ENCODE measurements at regions not wholly inside any gene's neighbourhood (a gene's known extent, or its start where the extent isn't known, plus 50 kb on each side); places are given as distances from the start of the nearest gene placed in this dataset.
"Not testable (repeated sequence)": the region's sequence is repeated elsewhere in the genome, so short reads cannot be mapped to it uniquely, and the experiment has no call there.

DNA sequence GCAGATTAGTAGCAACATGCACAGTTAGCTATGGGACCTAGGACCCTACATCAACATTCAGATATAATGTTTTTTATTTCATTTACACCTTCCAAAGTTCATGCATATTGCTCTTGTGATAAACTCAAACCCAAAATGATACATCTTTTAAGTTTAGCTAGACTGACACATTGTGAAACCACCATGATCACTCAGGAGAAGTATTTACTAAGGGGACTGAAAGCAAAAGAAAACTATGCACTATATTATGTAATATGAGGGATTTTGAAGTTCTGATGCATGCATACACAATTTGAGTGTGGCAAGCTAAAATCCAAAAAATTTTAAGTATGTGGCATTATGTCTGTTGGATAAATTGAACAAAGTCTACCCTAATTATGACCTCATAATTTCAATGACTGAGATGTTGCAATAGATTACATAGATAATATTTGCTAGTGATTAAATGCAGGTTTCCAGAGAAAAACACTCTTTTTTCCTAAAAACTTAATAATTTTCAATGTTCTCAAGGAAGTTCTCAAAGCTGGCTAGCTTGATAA is 914.8 kb upstream of the GRIA3 start:
- Histone ChIP-seq H3K9me3 (ENCODE audit: low read depth) (no peaks in the 10 kb centered on the region), H3K27ac (no peak overlapping the region), H3K4me3 (no peak overlapping the region), H3K27me3 (no peaks in the 10 kb centered on the region), H3K4me1 (ENCODE audit: low read depth) (no peaks in the 10 kb centered on the region), H3K36me3 (no peaks in the 10 kb centered on the region)
- no peak for DNase-seq (ENCODE audit: low read depth in 1 of 2, low spot score in 1 of 2)
- TF ChIP-seq CTCF (IDR thresholded peaks at IDR 0.05; ENCODE audit: low read depth, low read length): no peak

DNA sequence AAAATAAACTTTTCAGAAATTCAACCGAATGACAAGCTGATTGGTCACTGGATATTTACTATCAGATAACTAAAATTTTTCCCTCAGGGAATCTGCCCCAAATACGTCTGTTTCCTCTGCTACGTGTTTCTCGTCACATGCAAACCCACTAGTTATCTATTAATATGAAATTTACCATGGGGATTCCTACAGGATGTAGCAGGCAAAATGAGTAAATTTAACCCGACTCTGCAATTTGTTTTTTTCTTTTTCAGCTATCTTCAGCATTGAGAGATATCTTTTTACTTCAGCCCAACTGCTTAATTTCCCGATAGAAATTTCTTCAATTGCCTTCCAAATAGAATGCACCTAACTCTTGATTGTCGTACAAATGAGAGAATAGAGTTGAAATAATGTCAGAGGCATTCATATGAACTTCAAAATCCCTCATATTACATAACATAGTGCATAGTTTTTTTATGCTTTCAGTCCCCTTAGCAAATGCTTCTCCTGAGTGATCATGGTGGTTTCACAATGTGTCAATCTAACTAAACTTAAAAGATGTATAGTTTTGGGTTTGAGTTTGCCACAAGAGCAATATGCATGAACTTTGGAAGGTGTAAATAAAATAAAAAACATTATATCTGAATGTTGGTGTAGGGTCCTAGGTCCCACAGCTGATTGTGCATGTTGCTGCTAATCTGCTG is 913.1 kb upstream of the GRIA3 start:
- no peak overlapping the region for H3K4me3 ChIP-seq
- DNase-seq (ENCODE audit: low read depth in 1 of 2, low spot score in 1 of 2): no peak
- no peak for TF ChIP-seq CTCF (IDR thresholded peaks at IDR 0.05; ENCODE audit: low read depth, low read length)
- no peaks in the 10 kb centered on the region for H3K36me3 ChIP-seq
- H3K27me3 ChIP-seq: no peaks in the 10 kb centered on the region
- no peak overlapping the region for H3K27ac ChIP-seq
- H3K4me1 ChIP-seq (ENCODE audit: low read depth): no peaks in the 10 kb centered on the region
- no peaks in the 10 kb centered on the region for H3K9me3 ChIP-seq (ENCODE audit: low read depth)

DNA sequence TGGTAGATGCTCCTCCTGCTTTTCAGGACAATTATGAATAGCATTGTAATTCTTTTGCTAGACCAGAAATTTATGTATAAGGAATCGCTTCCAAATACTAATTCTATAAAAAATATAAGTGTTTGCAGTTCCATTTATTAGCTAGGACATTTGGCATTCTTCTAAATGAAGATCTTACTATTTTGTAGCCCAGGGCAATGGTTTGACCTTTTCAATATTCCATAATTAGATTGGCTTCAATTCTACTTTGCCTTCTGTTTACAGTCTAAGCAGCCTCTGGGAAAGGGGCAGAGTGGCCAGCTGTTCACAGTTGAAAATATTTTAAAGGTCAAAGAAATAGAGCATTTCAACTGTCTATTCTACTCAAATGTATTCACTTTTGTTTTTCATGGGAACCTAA is 912.1 kb upstream of the GRIA3 start:
- no peaks in the 10 kb centered on the region for H3K27me3 ChIP-seq
- TF ChIP-seq CTCF (IDR thresholded peaks at IDR 0.05; ENCODE audit: low read depth, low read length): no peak
- H3K36me3 ChIP-seq: no peaks in the 10 kb centered on the region
- no peak overlapping the region for H3K4me3 ChIP-seq
- no peak overlapping the region for H3K27ac ChIP-seq
- no peaks in the 10 kb centered on the region for H3K4me1 ChIP-seq (ENCODE audit: low read depth)
- H3K9me3 ChIP-seq (ENCODE audit: low read depth): no peaks in the 10 kb centered on the region
- no peak for DNase-seq (ENCODE audit: low read depth in 1 of 2, low spot score in 1 of 2)

GRCh38 chrX:122279746-122280145 is 904.3 kb upstream of the GRIA3 start:
- H3K27ac ChIP-seq: no peak overlapping the region
- DNase-seq (ENCODE audit: low read depth in 1 of 2, low spot score in 1 of 2): no peak
- H3K9me3 ChIP-seq (ENCODE audit: low read depth): no peaks in the 10 kb centered on the region
- H3K4me3 ChIP-seq: no peak overlapping the region
- TF ChIP-seq CTCF (IDR thresholded peaks at IDR 0.05; ENCODE audit: low read depth, low read length): no peak
- no peaks in the 10 kb centered on the region for H3K27me3 ChIP-seq
- no peaks in the 10 kb centered on the region for H3K36me3 ChIP-seq
- H3K4me1 ChIP-seq (ENCODE audit: low read depth): no peaks in the 10 kb centered on the region

GRCh38 chrX:122299822-122300221 is 884.3 kb upstream of the GRIA3 start:
- DNase-seq (ENCODE audit: low read depth in 1 of 2, low spot score in 1 of 2): not testable (repeated sequence)

DNA sequence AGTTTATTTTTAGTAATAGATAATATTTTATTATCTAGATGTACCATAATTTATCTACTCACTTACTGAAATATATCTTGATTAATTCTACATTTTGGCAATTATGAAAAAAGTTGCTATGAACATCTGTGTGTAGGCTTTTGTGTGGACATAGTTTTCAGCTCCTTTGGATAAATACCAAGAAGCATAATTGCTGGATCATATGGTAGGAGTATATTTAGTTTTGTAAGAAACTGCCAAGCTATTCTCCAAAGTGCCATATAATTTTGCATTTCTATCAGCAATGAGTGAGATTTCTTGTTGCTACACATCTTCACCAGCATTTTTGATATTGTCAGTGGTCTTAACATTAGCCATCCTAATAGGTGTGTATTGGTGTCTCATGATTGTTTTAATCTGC is 882.6 kb upstream of the GRIA3 start:
- no peak for DNase-seq (ENCODE audit: low read depth in 1 of 2, low spot score in 1 of 2)
- no peaks in the 10 kb centered on the region for H3K27me3 ChIP-seq
- H3K4me1 ChIP-seq (ENCODE audit: low read depth): no peaks in the 10 kb centered on the region
- no peak for TF ChIP-seq CTCF (IDR thresholded peaks at IDR 0.05; ENCODE audit: low read depth, low read length)
- H3K9me3 ChIP-seq (ENCODE audit: low read depth): no peaks in the 10 kb centered on the region
- H3K4me3 ChIP-seq: no peak overlapping the region
- H3K36me3 ChIP-seq: no peaks in the 10 kb centered on the region
- no peak overlapping the region for H3K27ac ChIP-seq

More at GRCh38 chrX:122299822-122300221, 884.3 kb upstream of the GRIA3 start:
- H3K4me1 ChIP-seq (ENCODE audit: low read depth); H3K9me3 ChIP-seq (ENCODE audit: low read depth); H3K27me3 ChIP-seq; H3K27ac ChIP-seq; H3K36me3 ChIP-seq; H3K4me3 ChIP-seq: not testable (repeated sequence)

Measured in cardiac muscle cell (in vitro differentiated cells and primary cell).